ENCODE measurements at regions not wholly inside any gene's neighbourhood (a gene's known extent, or its start where the extent isn't known, plus 50 kb on each side); places are given as distances from the start of the nearest gene placed in this dataset.
"Not testable (repeated sequence)": the region's sequence is repeated elsewhere in the genome, so short reads cannot be mapped to it uniquely, and the experiment has no call there.

DNA sequence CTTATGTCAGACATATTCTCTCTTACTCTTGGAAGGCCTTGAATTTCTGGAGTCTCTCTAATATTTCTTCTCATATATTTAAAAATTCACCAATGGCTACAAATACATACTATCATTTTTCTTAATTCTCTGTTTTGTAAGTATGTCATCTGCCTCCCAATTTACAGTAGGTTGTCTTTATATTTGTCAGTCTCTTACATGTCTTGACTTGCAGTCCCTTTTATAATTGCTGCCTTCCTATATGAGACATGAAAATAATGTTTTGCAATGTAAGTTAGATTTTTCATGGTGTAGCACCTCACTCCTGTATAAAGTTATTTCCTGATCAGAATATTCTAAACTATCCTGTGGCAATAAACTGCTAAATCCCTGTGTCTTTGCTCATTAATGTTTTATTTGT, 223.1 kb upstream of the C1QTNF3 start:
- not testable (repeated sequence) for DNase-seq (ENCODE audit: low read depth, low spot score)

GRCh38 chr5:34296759-34297158, 253.7 kb upstream of the C1QTNF3 start:
- DNase-seq (ENCODE audit: low read depth, low spot score) = not testable (repeated sequence)

- not testable (repeated sequence) for DNase-seq (ENCODE audit: low read depth, low spot score)
Observed at GRCh38 chr5:34329201-34329600, 286.2 kb upstream of the C1QTNF3 start.

GRCh38 chr5:34329611-34330108, 286.6 kb upstream of the C1QTNF3 start:
- not testable (repeated sequence) for DNase-seq (ENCODE audit: low read depth, low spot score)

DNA sequence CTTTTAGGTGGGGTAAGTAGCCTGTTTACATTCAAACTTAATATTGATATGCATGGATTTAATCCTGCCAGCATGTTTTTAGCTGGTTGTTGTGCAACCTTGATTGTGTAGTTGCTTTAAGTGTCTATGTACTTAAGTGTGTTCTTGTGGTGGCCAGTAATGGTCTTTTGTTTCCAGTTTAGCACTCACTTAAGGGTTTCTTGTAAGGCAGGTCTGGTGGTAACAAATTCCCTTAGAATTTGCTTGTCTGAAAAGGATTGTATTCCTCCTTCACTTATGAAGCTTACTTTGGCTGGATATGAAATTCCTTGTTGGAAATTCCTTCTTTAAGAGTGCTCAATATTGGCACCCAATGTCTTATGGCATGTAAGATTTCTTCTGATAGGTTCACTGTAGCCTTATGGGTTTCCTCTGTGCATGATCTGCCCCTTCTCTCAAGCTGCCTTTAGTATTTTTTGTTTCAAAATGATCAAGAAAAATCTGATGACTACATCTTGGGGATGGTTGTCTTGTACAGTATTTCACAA, 289.0 kb upstream of the C1QTNF3 start:
- not testable (repeated sequence) for DNase-seq (ENCODE audit: low read depth, low spot score)

- DNase-seq (ENCODE audit: low read depth, low spot score) = not testable (repeated sequence)
Observed at GRCh38 chr5:34339408-34340001, 296.5 kb upstream of the C1QTNF3 start.

DNA sequence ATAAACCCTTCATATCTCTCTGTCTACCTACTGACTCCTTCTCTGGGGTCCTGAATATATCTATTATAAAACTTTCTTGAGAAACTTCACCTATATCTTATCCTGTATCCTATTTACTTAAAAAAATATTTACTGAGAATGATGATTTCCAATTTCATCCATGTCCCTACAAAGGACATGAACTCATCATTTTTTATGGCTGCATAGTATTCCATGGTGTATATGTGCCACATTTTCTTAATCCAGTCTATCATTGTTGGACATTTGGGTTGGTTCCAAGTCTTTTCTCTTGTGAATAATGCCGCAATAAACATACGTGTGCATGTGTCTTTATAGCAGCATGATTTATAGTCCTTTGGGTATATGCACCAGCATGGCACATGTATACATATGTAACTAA, 301.7 kb upstream of the RAI14 start:
- not testable (repeated sequence) for DNase-seq (ENCODE audit: low read depth, low spot score)

- DNase-seq (ENCODE audit: low read depth, low spot score) = not testable (repeated sequence)
Observed at GRCh38 chr5:34371417-34371816, 284.7 kb upstream of the RAI14 start.

DNA sequence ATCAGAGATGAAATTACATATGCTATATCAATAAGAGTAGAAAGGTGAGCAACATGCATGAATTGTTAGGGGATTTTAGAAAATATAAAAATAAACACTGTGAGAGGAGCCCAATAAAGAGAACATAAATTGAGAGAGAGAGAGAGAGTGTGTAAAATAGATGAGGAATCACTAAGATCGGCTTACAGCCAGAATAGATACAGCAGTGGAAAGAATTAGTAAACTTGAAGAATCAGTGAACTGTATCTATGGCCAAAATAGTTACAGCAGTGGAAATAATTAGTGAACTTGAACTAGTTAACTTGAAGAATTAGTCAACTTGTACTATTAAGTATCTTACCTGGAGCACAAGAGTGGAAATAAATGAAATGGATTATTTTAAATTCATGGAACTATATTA, 284.3 kb upstream of the RAI14 start:
- not testable (repeated sequence) for DNase-seq (ENCODE audit: low read depth, low spot score)

- DNase-seq (ENCODE audit: low read depth, low spot score) = not testable (repeated sequence)
Observed at GRCh38 chr5:34372739-34373138, 283.4 kb upstream of the RAI14 start.

- DNase-seq (ENCODE audit: low read depth, low spot score) = not testable (repeated sequence)
Observed at GRCh38 chr5:34377651-34378050, 278.5 kb upstream of the RAI14 start.

GRCh38 chr5:34378498-34378897, 277.6 kb upstream of the RAI14 start:
- not testable (repeated sequence) for DNase-seq (ENCODE audit: low read depth, low spot score)

DNA sequence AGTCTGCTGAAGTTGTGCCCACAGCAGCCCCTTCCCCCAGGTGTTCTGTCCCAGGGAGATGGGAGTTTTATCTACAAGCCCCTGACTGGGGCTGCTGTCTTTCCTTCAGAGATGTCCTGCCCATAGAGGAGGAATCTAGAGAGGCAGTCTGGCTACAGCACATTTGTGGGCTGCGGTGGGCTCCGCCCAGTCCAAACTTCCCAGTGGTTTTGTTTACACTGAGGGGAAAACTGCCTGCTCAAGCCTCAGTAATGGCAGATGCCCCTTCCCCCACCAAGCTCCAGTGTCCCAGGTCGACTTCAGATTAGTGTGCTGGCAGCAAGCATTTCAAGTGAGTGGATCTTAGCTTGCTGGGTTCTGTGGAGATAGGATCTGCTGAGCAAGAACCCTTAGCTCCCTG, 267.4 kb upstream of the RAI14 start:
- DNase-seq (ENCODE audit: low read depth, low spot score) = not testable (repeated sequence)

- DNase-seq (ENCODE audit: low read depth, low spot score) = no peak
Observed at GRCh38 chr5:34409373-34409772, 246.8 kb upstream of the RAI14 start.

DNA sequence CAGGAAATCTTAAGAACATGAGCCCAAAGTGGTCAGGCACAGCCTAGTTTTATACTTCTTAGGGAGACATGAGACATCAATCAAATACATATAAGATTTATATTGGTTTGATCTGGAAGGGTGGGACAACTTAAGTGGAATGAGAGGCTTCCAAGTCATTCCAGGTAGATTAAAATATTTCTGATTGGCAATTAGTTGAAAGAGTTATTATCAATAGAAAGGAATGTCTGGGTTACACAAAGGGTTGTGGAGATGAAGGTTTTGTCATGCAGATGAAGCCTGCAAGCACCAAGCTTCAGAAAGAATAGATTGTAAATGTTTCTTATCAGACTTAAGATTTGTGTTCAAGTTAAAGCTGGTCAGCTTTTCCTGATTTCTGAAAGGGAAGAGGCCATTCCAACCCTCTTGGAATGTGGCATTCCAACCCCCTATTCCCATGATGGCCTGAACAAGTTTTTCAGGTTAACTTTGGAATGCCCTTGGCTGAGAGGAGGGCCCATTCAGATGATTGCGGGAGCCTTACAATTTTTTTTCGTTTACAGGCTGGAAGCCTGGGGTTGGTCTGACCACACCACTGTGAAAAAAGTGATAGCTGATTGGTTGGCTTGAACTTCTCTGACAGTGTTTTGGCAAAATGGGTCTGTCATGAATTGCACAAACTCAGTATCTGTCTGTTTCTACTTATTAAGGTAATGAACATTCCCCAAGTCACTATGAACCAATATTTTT, 245.6 kb upstream of the RAI14 start:
- no peak for DNase-seq (ENCODE audit: low read depth, low spot score)

DNA sequence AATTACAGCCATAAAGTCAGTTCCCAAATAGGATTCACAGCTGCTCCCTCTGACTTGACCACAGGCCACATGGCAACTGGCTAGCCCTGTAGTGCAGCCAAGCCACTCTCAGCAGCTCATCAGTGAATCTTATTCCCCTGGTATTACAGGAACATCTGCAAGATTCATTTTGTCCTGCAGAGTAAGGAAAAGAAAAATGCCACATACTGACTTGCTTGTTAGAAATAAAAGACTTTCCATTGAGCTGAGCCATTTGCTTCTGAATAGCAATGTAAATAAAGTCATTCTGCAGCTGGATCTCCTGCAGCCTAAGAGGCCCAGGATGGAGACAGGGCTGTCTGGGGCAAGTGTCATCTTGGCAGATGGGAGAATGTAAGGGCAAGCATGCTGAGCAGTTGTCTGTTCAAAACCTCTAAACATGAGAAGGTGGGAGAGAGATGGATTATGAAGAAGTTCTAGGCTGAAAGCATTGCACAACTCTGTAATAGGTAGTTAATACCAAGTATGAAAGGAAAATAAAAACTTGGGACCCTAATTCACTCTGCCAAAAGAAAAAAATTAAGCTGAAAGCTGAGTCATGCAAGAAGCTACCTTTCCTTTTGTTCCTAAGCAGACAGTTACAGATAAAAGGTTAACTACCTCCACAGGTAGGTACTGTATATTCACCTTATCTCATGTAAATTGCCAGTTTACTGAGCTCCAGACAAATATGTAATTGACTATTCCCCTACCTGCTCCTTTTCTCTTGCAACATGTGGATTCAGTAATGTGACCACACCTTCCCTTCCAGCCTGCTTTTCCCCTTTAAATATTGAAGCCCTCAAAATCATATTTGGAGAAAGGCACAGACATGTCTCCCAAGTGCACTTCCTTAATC, 244.4 kb upstream of the RAI14 start:
- DNase-seq (ENCODE audit: low read depth, low spot score) = no peak

- no peak for DNase-seq (ENCODE audit: low read depth, low spot score)
Observed at GRCh38 chr5:34412736-34413135, 243.4 kb upstream of the RAI14 start.

- no peak for DNase-seq (ENCODE audit: low read depth, low spot score)
Observed at GRCh38 chr5:34415559-34416198, 240.4 kb upstream of the RAI14 start.

DNA sequence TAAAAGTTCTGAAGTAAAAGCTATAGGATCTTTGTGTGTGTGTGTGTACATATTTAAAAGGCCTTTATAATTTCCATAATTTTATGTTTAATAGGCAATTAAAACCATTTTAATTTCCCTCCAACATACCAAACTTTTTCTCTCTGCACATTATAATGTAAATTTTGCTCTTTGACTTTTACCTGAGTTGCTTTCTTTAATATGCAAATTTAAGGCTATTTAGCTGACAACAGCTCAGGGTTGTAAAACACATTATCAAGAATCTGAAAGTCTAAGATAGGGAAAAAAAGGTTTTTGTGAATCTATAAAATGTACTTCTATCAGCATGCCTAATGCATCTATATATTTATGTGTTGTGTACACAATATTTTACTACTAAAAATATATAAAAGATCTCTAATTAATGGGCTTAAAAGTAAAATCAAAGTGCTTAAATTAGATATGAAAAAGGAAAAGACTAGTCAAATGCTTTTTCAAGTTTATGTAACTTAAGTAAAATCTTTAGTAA, 239.6 kb upstream of the RAI14 start:
- no peak for DNase-seq (ENCODE audit: low read depth, low spot score)

- DNase-seq (ENCODE audit: low read depth, low spot score) = not testable (repeated sequence)
Observed at GRCh38 chr5:34420191-34420590, 235.9 kb upstream of the RAI14 start.

All from activated CD4-positive, CD25-positive, alpha-beta regulatory T cell treated with anti-CD3 and anti-CD28 coated beads, Interleukin-2, amount 50 U/mL, for 16 hours (primary cell).